HepG2 (cell line): ENCODE measurements at regions not wholly inside any gene's neighbourhood (a gene's known extent, or its start where the extent isn't known, plus 50 kb on each side); places are given as distances from the start of the nearest gene placed in this dataset.

ENCODE experiments used
- ARNT ChIP-seq: fragments of 450-650 bp; IDR thresholded peaks from 2 replicates; pipeline ENCODE4 v1.6.1; 2017
- GABPA ChIP-seq, 2 experiments: IDR thresholded peaks; 2 replicates each; pipeline ENCODE4 v1.6.1; 2011 to 2016; ENCODE audit warnings: low read depth in 2 of 2, low read length in 1 of 2, missing biosample characterization in 1 of 2, missing genetic modification characterization in 1 of 2
- NFYB ChIP-seq: sonication (generic); formaldehyde crosslinking; IDR thresholded peaks from 2 replicates; pipeline ENCODE4 v1.4.0; 2020; ENCODE audit warnings: missing genetic modification reagents
- TARDBP ChIP-seq: sonication (generic); formaldehyde crosslinking; IDR thresholded peaks from 2 replicates; pipeline ENCODE4 v1.8.0; 2022; ENCODE audit warnings: mild to moderate bottlenecking, missing genetic modification reagents
- TOPORS ChIP-seq: sonication (generic); formaldehyde crosslinking; IDR thresholded peaks from 2 replicates; pipeline ENCODE4 v1.8.0; 2023; ENCODE audit warnings: mild to moderate bottlenecking, missing genetic modification reagents
- ZNF350 ChIP-seq: sonication (generic); formaldehyde crosslinking; IDR thresholded peaks from 2 replicates; pipeline ENCODE4 v1.4.0; 2020; ENCODE audit warnings: mild to moderate bottlenecking, low read depth, missing genetic modification reagents, borderline replicate concordance
- TF ChIP-seq, protein P1 (sequence below): sonication (generic); formaldehyde crosslinking; IDR thresholded peaks from 2 replicates; pipeline ENCODE4 v1.5.0; 2020; ENCODE audit warnings: mild to moderate bottlenecking, missing genetic modification reagents, moderate library complexity

- TF ChIP-seq GABPA (IDR thresholded peaks at IDR 0.05; ENCODE audit: low read depth, low read length) (no peak), GABPA (CRISPR knock-in tag; IDR thresholded peaks at IDR 0.05; ENCODE audit: low read depth) (no peak), ZNF350 (CRISPR knock-in tag) (no peak), TARDBP (CRISPR knock-in tag) (no peak), TOPORS (CRISPR knock-in tag) (no peak), ARNT (no peak), NFYB (CRISPR knock-in tag) (no peak)
- TF ChIP-seq, protein P1, sequence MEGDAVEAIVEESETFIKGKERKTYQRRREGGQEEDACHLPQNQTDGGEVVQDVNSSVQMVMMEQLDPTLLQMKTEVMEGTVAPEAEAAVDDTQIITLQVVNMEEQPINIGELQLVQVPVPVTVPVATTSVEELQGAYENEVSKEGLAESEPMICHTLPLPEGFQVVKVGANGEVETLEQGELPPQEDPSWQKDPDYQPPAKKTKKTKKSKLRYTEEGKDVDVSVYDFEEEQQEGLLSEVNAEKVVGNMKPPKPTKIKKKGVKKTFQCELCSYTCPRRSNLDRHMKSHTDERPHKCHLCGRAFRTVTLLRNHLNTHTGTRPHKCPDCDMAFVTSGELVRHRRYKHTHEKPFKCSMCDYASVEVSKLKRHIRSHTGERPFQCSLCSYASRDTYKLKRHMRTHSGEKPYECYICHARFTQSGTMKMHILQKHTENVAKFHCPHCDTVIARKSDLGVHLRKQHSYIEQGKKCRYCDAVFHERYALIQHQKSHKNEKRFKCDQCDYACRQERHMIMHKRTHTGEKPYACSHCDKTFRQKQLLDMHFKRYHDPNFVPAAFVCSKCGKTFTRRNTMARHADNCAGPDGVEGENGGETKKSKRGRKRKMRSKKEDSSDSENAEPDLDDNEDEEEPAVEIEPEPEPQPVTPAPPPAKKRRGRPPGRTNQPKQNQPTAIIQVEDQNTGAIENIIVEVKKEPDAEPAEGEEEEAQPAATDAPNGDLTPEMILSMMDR, result no peak
These were observed 76.1 kb upstream of the SNX9 start for GRCh38 chr6:157746897-157747296.
